ENCODE measurements at regions not wholly inside any gene's neighbourhood (a gene's known extent, or its start where the extent isn't known, plus 50 kb on each side); places are given as distances from the start of the nearest gene placed in this dataset.
A peak's percentile ranks its signal among the peaks of the same experiment; 100 is the strongest.

GRCh38 chr21:25139414-25139813 lies 467.9 kb downstream of the MRPL39 start:
- DNase-seq (ENCODE audit: low read depth), result no peak
- in situ Hi-C loops (cut with HindIII; ENCODE audit: low sequenced_read_pairs), result no loop called here
- H3K4me3 ChIP-seq (ENCODE audit: low read depth, low read length), result no peak overlapping the region
- TF ChIP-seq CTCF (IDR thresholded peaks at IDR 0.05; ENCODE audit: low read depth, low read length, missing control alignments), result no peak

- DNase-seq (ENCODE audit: low read depth), result peak; percentile 78
- in situ Hi-C loops (cut with HindIII; ENCODE audit: low sequenced_read_pairs), result no loop called here
- TF ChIP-seq CTCF (IDR thresholded peaks at IDR 0.05; ENCODE audit: low read depth, low read length, missing control alignments), result no peak
Observed at GRCh38 chr21:25133939-25134338, 473.3 kb downstream of the MRPL39 start.

GRCh38 chr21:25127811-25128210 lies 479.5 kb downstream of the MRPL39 start:
- DNase-seq (ENCODE audit: low read depth), result no peak
- no peak for TF ChIP-seq CTCF (IDR thresholded peaks at IDR 0.05; ENCODE audit: low read depth, low read length, missing control alignments)
- H3K4me3 ChIP-seq (ENCODE audit: low read depth, low read length), result no peak overlapping the region
- in situ Hi-C loops (cut with HindIII; ENCODE audit: low sequenced_read_pairs), result no loop called here

More at GRCh38 chr21:25133939-25134338, 473.3 kb downstream of the MRPL39 start:
- no peak overlapping the region for H3K4me3 ChIP-seq (ENCODE audit: low read depth, low read length)

GRCh38 chr21:25127007-25127406 lies 480.3 kb downstream of the MRPL39 start:
- TF ChIP-seq CTCF (IDR thresholded peaks at IDR 0.05; ENCODE audit: low read depth, low read length, missing control alignments), result no peak
- no peak for DNase-seq (ENCODE audit: low read depth)
- H3K4me3 ChIP-seq (ENCODE audit: low read depth, low read length), result no peak overlapping the region
- in situ Hi-C loops (cut with HindIII; ENCODE audit: low sequenced_read_pairs), result no loop called here

- in situ Hi-C loops (cut with HindIII; ENCODE audit: low sequenced_read_pairs), result no loop called here
- TF ChIP-seq CTCF (IDR thresholded peaks at IDR 0.05; ENCODE audit: low read depth, low read length, missing control alignments), result no peak
- H3K4me3 ChIP-seq (ENCODE audit: low read depth, low read length), result no peak overlapping the region
- no peak for DNase-seq (ENCODE audit: low read depth)
Observed at GRCh38 chr21:25126564-25126963, 480.7 kb downstream of the MRPL39 start.

GRCh38 chr21:25118648-25119047 lies 488.6 kb downstream of the MRPL39 start:
- no peak for TF ChIP-seq CTCF (IDR thresholded peaks at IDR 0.05; ENCODE audit: low read depth, low read length, missing control alignments)
- no peak overlapping the region for H3K4me3 ChIP-seq (ENCODE audit: low read depth, low read length)
- DNase-seq (ENCODE audit: low read depth), result no peak
- in situ Hi-C loops (cut with HindIII; ENCODE audit: low sequenced_read_pairs), result no loop called here

- in situ Hi-C loops (cut with HindIII; ENCODE audit: low sequenced_read_pairs), result no loop called here
- TF ChIP-seq CTCF (IDR thresholded peaks at IDR 0.05; ENCODE audit: low read depth, low read length, missing control alignments), result no peak
- DNase-seq (ENCODE audit: low read depth), result no peak
- H3K4me3 ChIP-seq (ENCODE audit: low read depth, low read length), result no peak overlapping the region
Observed at GRCh38 chr21:25115021-25115420, 492.3 kb downstream of the MRPL39 start.
